ENCODE measurements at regions not wholly inside any gene's neighbourhood (a gene's known extent, or its start where the extent isn't known, plus 50 kb on each side); places are given as distances from the start of the nearest gene placed in this dataset.

- no peak for DNase-seq
- no peaks in the 10 kb centered on the region for H3K27me3 ChIP-seq (replicated peaks; ENCODE audit: control insufficient read depth, insufficient read depth, low read length)
- H3K4me1 ChIP-seq: no peaks in the 10 kb centered on the region
- H3K4me3 Mint-ChIP-seq (ENCODE audit: unreplicated experiment): no peak overlapping the region
- intact Hi-C loops (cut with micrococcal nuclease; ENCODE audit: unreplicated experiment): no loop called here
- no peaks in the 10 kb centered on the region for H3K9me3 Mint-ChIP-seq (ENCODE audit: unreplicated experiment)
- no peak for TF ChIP-seq CTCF (IDR thresholded peaks at IDR 0.05; ENCODE audit: insufficient read depth in 1 of 2, low read depth in 1 of 2, low read length in 1 of 2, severe bottlenecking in 1 of 2, unreplicated experiment in 1 of 2)
- H3K4me3 ChIP-seq (ENCODE audit: low read depth, low read length): no peak overlapping the region
- POLR2A ChIA-PET: no interaction called here
- no peaks in the 10 kb centered on the region for H3K9me3 ChIP-seq
- H3K27ac Mint-ChIP-seq (ENCODE audit: unreplicated experiment): no peak overlapping the region
- CTCF ChIA-PET: no interaction called here
- no TSS peak for BruUV-seq (replicated peaks)
- no peaks in the 10 kb centered on the region for H3K36me3 Mint-ChIP-seq (ENCODE audit: insufficient read depth, unreplicated experiment)
- H3K4me1 Mint-ChIP-seq (ENCODE audit: low read depth, unreplicated experiment): peaks cover 18% of the 10 kb centered on the region
- peaks cover 15% of the 10 kb centered on the region for H3K27me3 Mint-ChIP-seq (ENCODE audit: insufficient read depth, unreplicated experiment)
- H3K36me3 ChIP-seq (ENCODE audit: control insufficient read depth, insufficient read depth, low read length): no peaks in the 10 kb centered on the region
Measured at GRCh38 chr11:115065314-115065713, 387.0 kb downstream of the NXPE2 start.

- intact Hi-C loops (cut with micrococcal nuclease; ENCODE audit: unreplicated experiment): no loop called here
- no peak overlapping the region for H3K4me3 Mint-ChIP-seq (ENCODE audit: unreplicated experiment)
- BruUV-seq (replicated peaks): no TSS peak
- ChIA-PET POLR2A (no interaction called here), CTCF (no interaction called here)
- H3K27me3 Mint-ChIP-seq (ENCODE audit: insufficient read depth, unreplicated experiment): peaks cover 16% of the 10 kb centered on the region
- Histone ChIP-seq H3K4me1 (no peaks in the 10 kb centered on the region), H3K9me3 (no peaks in the 10 kb centered on the region), H3K36me3 (ENCODE audit: control insufficient read depth, insufficient read depth, low read length) (no peaks in the 10 kb centered on the region), H3K27me3 (replicated peaks; ENCODE audit: control insufficient read depth, insufficient read depth, low read length) (no peaks in the 10 kb centered on the region), H3K4me3 (ENCODE audit: low read depth, low read length) (no peak overlapping the region)
- DNase-seq: no peak
- peak in 1 of 2 experiments; percentile 3 for TF ChIP-seq CTCF (IDR thresholded peaks at IDR 0.05; ENCODE audit: insufficient read depth in 1 of 2, low read depth in 1 of 2, low read length in 1 of 2, severe bottlenecking in 1 of 2, unreplicated experiment in 1 of 2)
- H3K4me1 Mint-ChIP-seq (ENCODE audit: low read depth, unreplicated experiment): peaks cover 18% of the 10 kb centered on the region
- no peaks in the 10 kb centered on the region for H3K9me3 Mint-ChIP-seq (ENCODE audit: unreplicated experiment)
- H3K36me3 Mint-ChIP-seq (ENCODE audit: insufficient read depth, unreplicated experiment): no peaks in the 10 kb centered on the region
- H3K27ac Mint-ChIP-seq (ENCODE audit: unreplicated experiment): no peak overlapping the region
Measured at GRCh38 chr11:115065830-115066664, 387.7 kb downstream of the NXPE2 start.

GRCh38 chr11:115067471-115067870, 389.1 kb downstream of the NXPE2 start:
- H3K9me3 ChIP-seq: no peaks in the 10 kb centered on the region
- H3K4me1 ChIP-seq: no peaks in the 10 kb centered on the region
- BruUV-seq (replicated peaks): no TSS peak
- DNase-seq: no peak
- H3K9me3 Mint-ChIP-seq (ENCODE audit: unreplicated experiment): no peaks in the 10 kb centered on the region
- no peak overlapping the region for H3K4me3 ChIP-seq (ENCODE audit: low read depth, low read length)
- ChIA-PET CTCF (no interaction called here), POLR2A (no interaction called here)
- H3K27ac Mint-ChIP-seq (ENCODE audit: unreplicated experiment): no peak overlapping the region
- no peaks in the 10 kb centered on the region for H3K27me3 ChIP-seq (replicated peaks; ENCODE audit: control insufficient read depth, insufficient read depth, low read length)
- H3K4me1 Mint-ChIP-seq (ENCODE audit: low read depth, unreplicated experiment): peaks cover 9% of the 10 kb centered on the region
- H3K4me3 Mint-ChIP-seq (ENCODE audit: unreplicated experiment): no peak overlapping the region
- no peaks in the 10 kb centered on the region for H3K36me3 Mint-ChIP-seq (ENCODE audit: insufficient read depth, unreplicated experiment)
- intact Hi-C loops (cut with micrococcal nuclease; ENCODE audit: unreplicated experiment): no loop called here
- peaks cover 15% of the 10 kb centered on the region for H3K27me3 Mint-ChIP-seq (ENCODE audit: insufficient read depth, unreplicated experiment)
- H3K36me3 ChIP-seq (ENCODE audit: control insufficient read depth, insufficient read depth, low read length): no peaks in the 10 kb centered on the region
- no peak for TF ChIP-seq CTCF (IDR thresholded peaks at IDR 0.05; ENCODE audit: insufficient read depth in 1 of 2, low read depth in 1 of 2, low read length in 1 of 2, severe bottlenecking in 1 of 2, unreplicated experiment in 1 of 2)

Measured in Caco-2 (cell line).